Liver (tissue), 8 donors: ENCODE measurements at regions not wholly inside any gene's neighbourhood (a gene's known extent, or its start where the extent isn't known, plus 50 kb on each side); places are given as distances from the start of the nearest gene placed in this dataset.

ENCODE experiments used
- DNase-seq: peaks from one replicate; pipeline ENCODE4 v3.0.0-alpha.2; 2017; ENCODE audit warnings: low spot score
- H3K27ac ChIP-seq, 2 donors: one replicate each; pipeline ENCODE4 v1.7.0; 2013; ENCODE audit warnings: inconsistent platforms in 2 of 2, low read length in 2 of 2, control low read depth in 1 of 2, low read depth in 1 of 2, mild to moderate bottlenecking in 1 of 2
- H3K27me3 ChIP-seq, 4 donors: one replicate each; pipeline versions ENCODE4 v1.6.1 to v1.7.0; 2013; ENCODE audit warnings: low read length in 3 of 4, inconsistent platforms in 1 of 4, mild to moderate bottlenecking in 1 of 4, moderate library complexity in 1 of 4; ENCODE audit not compliant: control insufficient read depth in 4 of 4, insufficient read depth in 4 of 4
- H3K36me3 ChIP-seq, 4 donors: one replicate each; pipeline versions ENCODE4 v1.6.1 to v1.7.0; 2013; ENCODE audit warnings: low read length in 3 of 4, mild to moderate bottlenecking in 3 of 4, low read depth in 1 of 4, moderate library complexity in 1 of 4; ENCODE audit not compliant: control insufficient read depth in 4 of 4, insufficient read depth in 3 of 4
- H3K4me1 ChIP-seq, 4 donors: one replicate each; pipeline versions ENCODE4 v1.6.1 to v1.7.0; 2013; ENCODE audit warnings: low read length in 3 of 4, mild to moderate bottlenecking in 3 of 4, moderate library complexity in 1 of 4; ENCODE audit not compliant: control insufficient read depth in 4 of 4, insufficient read depth in 4 of 4
- H3K4me3 ChIP-seq, 3 donors: one replicate each; pipeline versions ENCODE4 v1.6.1 to v1.7.0; 2013; ENCODE audit warnings: low read length in 3 of 3, control low read depth in 1 of 3, low read depth in 1 of 3, mild to moderate bottlenecking in 1 of 3
- H3K9ac ChIP-seq, 2 donors: one replicate each; pipeline ENCODE4 v1.7.0; 2013; ENCODE audit warnings: low read length in 2 of 2, mild to moderate bottlenecking in 2 of 2, moderate library complexity in 2 of 2, control low read depth in 1 of 2, low read depth in 1 of 2
- H3K9me3 ChIP-seq, 4 donors: one replicate each; pipeline versions ENCODE4 v1.6.1 to v1.7.0; 2013; ENCODE audit warnings: low read length in 3 of 4; ENCODE audit not compliant: control insufficient read depth in 4 of 4
- ATF3 ChIP-seq: IDR thresholded peaks from 2 replicates; pipeline ENCODE4 v1.6.1; 2016; ENCODE audit warnings: antibody characterized with exemption
- CTCF ChIP-seq: fragments of 150-350 bp; IDR thresholded peaks from 2 replicates; pipeline ENCODE4 v1.5.1; 2017; ENCODE audit warnings: improper control_type of control experiment, low read depth, low read length; ENCODE audit not compliant: missing input control
- EGR1 ChIP-seq, 2 donors: IDR thresholded peaks; 2 replicates each; pipeline ENCODE4 v1.6.1; 2016 to 2018; ENCODE audit warnings: antibody characterized with exemption in 2 of 2, low read depth in 2 of 2
- FOXA1 ChIP-seq: IDR thresholded peaks from 2 replicates; pipeline ENCODE4 v1.6.1; 2016; ENCODE audit warnings: antibody characterized with exemption
- FOXA2 ChIP-seq: IDR thresholded peaks from 2 replicates; pipeline ENCODE4 v1.6.1; 2016; ENCODE audit warnings: antibody characterized with exemption
- GABPA ChIP-seq, 2 donors: IDR thresholded peaks in 1 of 2; conservative IDR thresholded peaks in 1 of 2; 2 replicates each; pipeline ENCODE4 v1.6.1; 2016; ENCODE audit warnings: antibody characterized with exemption in 2 of 2, mild to moderate bottlenecking in 1 of 2, moderate library complexity in 1 of 2
- HNF4A ChIP-seq, 2 donors: conservative IDR thresholded peaks; 2 replicates each; pipeline ENCODE4 v1.6.1; 2016; ENCODE audit warnings: antibody characterized with exemption in 2 of 2, mild to moderate bottlenecking in 2 of 2
- HNF4G ChIP-seq: IDR thresholded peaks from 2 replicates; pipeline ENCODE4 v1.6.1; 2016; ENCODE audit warnings: antibody characterized with exemption
- JUND ChIP-seq, 2 donors: IDR thresholded peaks; 2 replicates each; pipeline ENCODE4 v1.6.1; 2016; ENCODE audit warnings: antibody characterized with exemption in 2 of 2
- MAX ChIP-seq: IDR thresholded peaks from 2 replicates; pipeline ENCODE4 v1.6.1; 2016; ENCODE audit warnings: antibody characterized with exemption
- NR2F2 ChIP-seq: IDR thresholded peaks from 2 replicates; pipeline ENCODE4 v1.6.1; 2016; ENCODE audit warnings: antibody characterized with exemption
- RAD21 ChIP-seq, 2 donors: IDR thresholded peaks; 2 replicates each; pipeline ENCODE4 v1.6.1; 2016; ENCODE audit warnings: antibody characterized with exemption in 2 of 2, mild to moderate bottlenecking in 2 of 2
- REST ChIP-seq: IDR thresholded peaks from 2 replicates; pipeline ENCODE4 v1.6.1; 2016; ENCODE audit warnings: antibody characterized with exemption, mild to moderate bottlenecking
- RXRA ChIP-seq, 2 donors: IDR thresholded peaks; 2 replicates each; pipeline ENCODE4 v1.6.1; 2017 to 2018; ENCODE audit warnings: antibody characterized with exemption in 2 of 2, mild to moderate bottlenecking in 1 of 2
- SP1 ChIP-seq: IDR thresholded peaks from 2 replicates; pipeline ENCODE4 v1.6.1; 2018; ENCODE audit warnings: antibody characterized with exemption, mild to moderate bottlenecking
- TAF1 ChIP-seq: conservative IDR thresholded peaks from 2 replicates; pipeline ENCODE4 v1.6.1; 2016; ENCODE audit warnings: antibody characterized with exemption, mild to moderate bottlenecking
- YY1 ChIP-seq: IDR thresholded peaks from 2 replicates; pipeline ENCODE4 v1.6.1; 2016; ENCODE audit warnings: antibody characterized with exemption, mild to moderate bottlenecking
- WGBS: extraction: QIAGEN DNeasy Blood & Tissue Kit; methylation state at CpG from one replicate; pipeline ENCODE4 v1.1.7; 2013; 5-methylcytosine and 5-hydroxymethylcytosine counted together
- donor health status: healthy.
- donor health status: healthy.
- donor health status: healthy.
- donor health status: healthy.
- donor health status: healthy.

- H3K27ac ChIP-seq, result no peak overlapping the region
- no peak overlapping the region for H3K9ac ChIP-seq
- H3K27me3 ChIP-seq, result no peaks in the 10 kb centered on the region
- DNase-seq, result no peak
- H3K9me3 ChIP-seq, result no peaks in the 10 kb centered on the region
- no peak overlapping the region for H3K4me3 ChIP-seq
- WGBS, result 94% methylated on average over 8 of the region's 8 CpGs
- TF ChIP-seq SP1 (no peak), REST (no peak), HNF4A (conservative IDR thresholded peaks at IDR 0.05) (no peak), ATF3 (no peak), HNF4G (no peak), RAD21 (IDR thresholded peaks at IDR 0.05) (no peak), CTCF (no peak), FOXA2 (no peak), JUND (IDR thresholded peaks at IDR 0.05) (no peak), RXRA (IDR thresholded peaks at IDR 0.05) (no peak), MAX (no peak), GABPA (IDR thresholded peaks at IDR 0.05 in 1 of 2, conservative IDR thresholded peaks at IDR 0.05 in 1 of 2) (no peak), YY1 (no peak)
- H3K4me1 ChIP-seq, result peaks cover 0 to 7% (median 1%) of the 10 kb centered on the region in 4 donors
- H3K36me3 ChIP-seq, result no peaks in the 10 kb centered on the region
Observed at GRCh38 chr12:69087986-69088385, 151.4 kb upstream of the CPSF6 start.

GRCh38 chr12:69090722-69091121 is 148.6 kb upstream of the CPSF6 start:
- no peak for DNase-seq
- Histone ChIP-seq H3K4me3 (no peak overlapping the region), H3K9ac (no peak overlapping the region), H3K9me3 (no peaks in the 10 kb centered on the region), H3K4me1 (peaks cover 0 to 14% (median 5%) of the 10 kb centered on the region in 4 donors), H3K27me3 (no peaks in the 10 kb centered on the region), H3K36me3 (no peaks in the 10 kb centered on the region), H3K27ac (no peak overlapping the region)
- no peak for TF ChIP-seq SP1
- TF ChIP-seq HNF4G, result no peak
- TF ChIP-seq TAF1, result no peak
- no peak for TF ChIP-seq HNF4A (conservative IDR thresholded peaks at IDR 0.05)
- TF ChIP-seq EGR1 (IDR thresholded peaks at IDR 0.05; ENCODE audit: low read depth in 2 of 2), result no peak
- TF ChIP-seq GABPA (IDR thresholded peaks at IDR 0.05 in 1 of 2, conservative IDR thresholded peaks at IDR 0.05 in 1 of 2), result no peak
- no peak for TF ChIP-seq NR2F2
- no peak for TF ChIP-seq RXRA (IDR thresholded peaks at IDR 0.05)
- TF ChIP-seq RAD21 (IDR thresholded peaks at IDR 0.05), result no peak
- TF ChIP-seq YY1, result no peak
- no peak for TF ChIP-seq REST
- no peak for TF ChIP-seq FOXA1
- TF ChIP-seq ATF3, result no peak
- TF ChIP-seq JUND (IDR thresholded peaks at IDR 0.05), result no peak
- WGBS, result 77% methylated on average over 1 of the region's 1 CpG
